Activated T-helper 1 cell treated with anti-CD3 and anti-CD28 coated beads, Interleukin-2, amount 50 U/mL, for 16 hours (primary cell): ENCODE measurements at regions not wholly inside any gene's neighbourhood (a gene's known extent, or its start where the extent isn't known, plus 50 kb on each side); places are given as distances from the start of the nearest gene placed in this dataset.
"Not testable (repeated sequence)": the region's sequence is repeated elsewhere in the genome, so short reads cannot be mapped to it uniquely, and the experiment has no call there.

Experiments
- DNase-seq, 2 donors: peaks; one replicate each; pipeline ENCODE4 v3.0.0-alpha.2; 2020; ENCODE audit warnings: low read depth in 1 of 2, low spot score in 1 of 2

GRCh38 chr1:229142471-229142870 is 128.4 kb upstream of the RAB4A start:
- DNase-seq = no peak

GRCh38 chr1:229146647-229147046 is 124.3 kb upstream of the RAB4A start:
- no peak for DNase-seq

GRCh38 chr1:229147072-229147471 is 123.8 kb upstream of the RAB4A start:
- DNase-seq = no peak

GRCh38 chr1:229148041-229148671 is 122.8 kb upstream of the RAB4A start:
- no peak for DNase-seq

- DNase-seq = no peak
Observed at GRCh38 chr1:229148743-229149142, 122.2 kb upstream of the RAB4A start.

DNA sequence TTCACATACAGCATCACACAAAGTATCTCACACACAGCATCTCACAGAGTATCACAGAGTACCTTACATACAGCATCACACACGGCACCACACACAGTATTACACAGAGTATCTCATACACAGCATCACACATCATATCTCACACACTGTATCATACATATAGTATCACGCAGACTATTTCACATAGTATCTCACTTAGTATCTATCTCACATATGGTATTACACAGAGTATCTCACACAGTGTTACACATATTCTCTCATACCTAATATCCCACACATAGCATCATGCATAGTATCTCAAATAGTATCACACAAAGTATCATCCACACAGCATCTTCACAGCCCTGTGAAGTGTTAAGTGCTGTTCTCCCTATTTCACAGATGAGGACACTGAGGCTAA is 121.5 kb upstream of the RAB4A start:
- DNase-seq = no peak

DNA sequence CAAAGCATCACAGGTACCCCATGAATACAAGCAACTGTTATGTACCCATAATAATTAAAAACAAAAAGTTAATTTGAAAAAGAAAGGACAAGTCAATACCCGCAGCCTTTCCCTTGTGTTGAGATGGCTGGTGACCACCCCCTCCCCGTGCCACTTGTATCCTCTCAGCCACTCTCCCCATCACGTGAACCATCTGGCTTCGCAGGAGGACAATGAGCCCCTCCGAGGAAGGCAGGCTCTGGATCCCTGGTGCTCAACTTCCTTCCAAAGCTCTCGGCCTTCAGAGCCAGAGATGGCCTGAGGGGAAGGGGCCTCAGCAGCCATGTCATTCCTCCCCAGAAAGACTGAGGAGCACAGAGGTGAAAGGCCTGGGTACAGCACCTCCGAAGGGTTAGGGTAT is 120.4 kb upstream of the RAB4A start:
- DNase-seq = no peak

GRCh38 chr1:229151412-229151811 is 119.5 kb upstream of the RAB4A start:
- not testable (repeated sequence) for DNase-seq

GRCh38 chr1:229152311-229152710 is 118.6 kb upstream of the RAB4A start:
- no peak for DNase-seq

GRCh38 chr1:229153955-229154548 is 116.9 kb upstream of the RAB4A start:
- no peak for DNase-seq

DNA sequence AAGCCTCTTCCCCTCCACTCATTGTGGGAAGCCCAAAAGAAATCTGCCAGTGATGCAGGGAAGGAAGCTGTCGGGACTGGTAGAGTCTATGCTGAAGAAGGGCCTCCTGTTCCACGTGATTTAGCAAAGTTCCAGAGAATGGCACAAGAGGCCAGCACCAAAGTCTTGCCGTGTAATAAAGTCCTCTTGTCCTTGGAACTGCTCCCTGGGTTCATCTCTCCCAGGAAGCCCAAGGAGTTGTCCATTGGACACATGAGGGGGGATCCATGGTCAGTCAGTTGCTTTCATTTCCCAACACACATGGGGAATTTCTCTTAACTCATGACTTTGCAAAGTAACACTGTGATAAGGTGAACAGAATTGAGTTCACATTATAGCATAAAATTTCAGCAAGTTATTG is 116.1 kb upstream of the RAB4A start:
- no peak for DNase-seq

DNA sequence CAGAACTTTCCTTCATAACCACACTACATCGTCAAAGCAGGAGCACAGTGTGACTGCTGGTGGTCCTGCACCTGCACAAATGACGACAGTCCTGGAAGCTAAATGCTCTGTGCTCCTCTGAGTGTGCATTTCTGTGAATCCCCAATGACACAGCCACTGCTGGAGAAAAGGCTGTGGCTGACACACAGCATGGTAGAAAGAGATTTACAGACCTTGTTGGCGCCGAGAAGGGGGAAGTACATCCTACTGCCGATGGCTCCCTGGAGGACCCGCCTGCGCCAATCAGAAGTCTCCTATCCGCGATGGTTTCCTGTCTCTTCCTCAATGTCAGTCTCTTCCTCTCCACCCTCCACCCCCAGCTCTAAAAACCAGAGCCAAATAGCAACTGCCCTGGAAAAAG is 115.4 kb upstream of the RAB4A start:
- DNase-seq = no peak

DNA sequence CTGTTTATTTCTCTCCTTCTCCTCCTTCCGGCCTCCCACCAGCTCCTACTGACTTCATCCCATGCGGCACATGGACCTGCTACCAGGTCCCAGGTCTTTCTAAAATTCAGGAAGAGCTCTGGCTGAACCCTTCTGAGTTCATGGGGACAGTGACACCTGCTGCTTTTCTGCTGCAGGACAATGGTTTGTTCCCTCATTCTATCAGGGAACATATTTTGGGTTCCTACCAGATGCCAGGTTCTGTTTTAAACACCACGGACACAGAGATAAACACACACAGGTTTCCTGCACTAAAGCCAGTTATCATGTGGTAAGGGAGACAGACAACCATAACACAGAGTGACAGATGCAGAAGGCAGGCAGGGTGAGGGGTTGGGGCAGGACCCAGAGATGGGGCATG is 114.0 kb upstream of the RAB4A start:
- no peak for DNase-seq

- DNase-seq = no peak
Observed at GRCh38 chr1:229157480-229157879, 113.4 kb upstream of the RAB4A start.

DNA sequence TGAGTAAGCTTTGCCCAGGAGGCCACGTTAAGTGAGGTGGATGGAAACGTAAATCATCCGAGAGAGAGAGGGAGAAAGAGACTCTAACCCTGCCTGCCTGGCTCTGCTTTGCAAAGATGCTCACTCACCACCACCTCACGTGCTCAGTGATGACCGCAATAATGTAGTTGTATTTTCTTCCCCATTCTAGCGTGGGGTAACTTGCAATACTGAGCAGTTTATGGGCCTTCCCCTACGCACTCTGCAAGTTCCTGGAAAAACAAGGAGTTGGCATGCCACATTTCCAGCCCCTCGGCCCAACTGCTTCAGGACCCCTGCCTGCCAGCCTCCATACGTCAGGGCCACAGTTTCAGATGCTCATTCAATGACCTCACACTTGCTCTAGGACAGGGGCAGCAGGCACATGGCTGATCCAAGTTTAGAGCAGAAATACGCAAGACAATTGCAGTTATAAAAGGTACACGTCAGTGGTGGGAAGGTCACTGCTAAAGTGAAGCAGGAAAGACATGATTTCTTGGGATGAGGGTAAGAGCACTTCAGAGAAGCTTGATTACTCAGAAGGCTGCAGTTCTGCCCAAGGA is 112.5 kb upstream of the RAB4A start:
- no peak for DNase-seq

- no peak for DNase-seq
Observed at GRCh38 chr1:229158927-229159326, 112.0 kb upstream of the RAB4A start.

GRCh38 chr1:229159668-229160544 is 111.0 kb upstream of the RAB4A start:
- DNase-seq = no peak

DNA sequence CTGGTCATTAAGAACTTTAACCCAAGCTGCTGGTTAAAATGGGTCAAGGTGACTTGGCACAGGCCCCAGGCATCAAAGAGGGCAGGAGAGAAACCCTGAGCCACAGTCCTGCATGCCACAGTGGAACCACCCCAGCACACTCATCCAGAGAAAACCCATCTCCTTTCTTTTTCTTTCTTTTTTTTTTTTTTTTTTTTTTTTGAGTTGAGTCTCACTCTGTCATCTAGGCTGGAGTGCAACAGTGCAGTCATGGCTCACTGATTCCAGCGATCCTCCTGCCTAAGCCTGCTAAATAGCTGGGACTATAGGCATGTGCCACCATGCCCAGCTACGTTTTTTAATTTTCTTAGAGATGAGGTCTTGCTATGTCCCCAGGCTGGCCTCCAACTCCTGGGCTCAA is 109.2 kb upstream of the RAB4A start:
- DNase-seq = no peak

GRCh38 chr1:229162825-229163515 is 107.9 kb upstream of the RAB4A start:
- no peak for DNase-seq

DNA sequence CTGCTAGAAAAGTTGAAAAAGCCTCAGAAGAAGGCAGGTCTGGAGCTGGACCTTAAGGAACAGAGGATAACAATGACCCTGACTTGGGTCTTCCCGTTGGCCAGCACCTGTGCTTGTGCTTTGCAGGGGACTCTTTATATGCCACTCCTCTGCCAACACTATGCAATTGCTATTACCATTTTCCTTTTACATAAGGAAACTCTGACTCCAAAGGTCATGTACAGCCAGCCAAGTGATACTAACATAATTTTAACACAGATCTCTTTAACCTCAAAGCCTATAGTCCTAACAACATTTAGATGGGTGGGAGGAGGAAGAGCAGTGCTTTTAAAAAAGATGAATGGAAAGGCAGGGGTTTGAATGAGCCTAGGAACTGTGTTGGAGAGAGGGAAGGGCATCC is 106.6 kb upstream of the RAB4A start:
- DNase-seq = no peak
